HG03469 (cell line): ENCODE measurements at regions not wholly inside any gene's neighbourhood (a gene's known extent, or its start where the extent isn't known, plus 50 kb on each side); places are given as distances from the start of the nearest gene placed in this dataset.

Experiments
- ATAC-seq: cut with Tn5 transposase; IDR thresholded peaks from one replicate; pipeline ENCODE4 v1.9.1; 2021; ENCODE audit warnings: mild to moderate bottlenecking, moderate library complexity, moderate number of reproducible peaks; ENCODE audit not compliant: unreplicated experiment

GRCh38 chr5:73267766-73268435 is 94.9 kb downstream of the TMEM174 start:
- no peak for ATAC-seq

GRCh38 chr5:73266925-73267765 is 94.2 kb downstream of the TMEM174 start:
- no peak for ATAC-seq

GRCh38 chr5:73266176-73266738 is 93.3 kb downstream of the TMEM174 start:
- ATAC-seq: no peak

- ATAC-seq: no peak
Measured at GRCh38 chr5:73265641-73266040, 92.6 kb downstream of the TMEM174 start.

GRCh38 chr5:73264631-73265030 is 91.6 kb downstream of the TMEM174 start:
- no peak for ATAC-seq

GRCh38 chr5:73263001-73263710 is 90.2 kb downstream of the TMEM174 start:
- no peak for ATAC-seq

- ATAC-seq: no peak
Measured at GRCh38 chr5:73256862-73257261, 83.9 kb downstream of the TMEM174 start.

GRCh38 chr5:73256462-73256861 is 83.5 kb downstream of the TMEM174 start:
- no peak for ATAC-seq

- no peak for ATAC-seq
Measured at GRCh38 chr5:73256012-73256411, 83.0 kb downstream of the TMEM174 start.

- ATAC-seq: no peak
Measured at GRCh38 chr5:73254642-73255041, 81.6 kb downstream of the TMEM174 start.

- no peak for ATAC-seq
Measured at GRCh38 chr5:73253047-73253660, 80.2 kb downstream of the TMEM174 start.

- no peak for ATAC-seq
Measured at GRCh38 chr5:73250645-73251044, 77.7 kb downstream of the TMEM174 start.

GRCh38 chr5:73242735-73243134 is 69.7 kb downstream of the TMEM174 start:
- no peak for ATAC-seq

GRCh38 chr5:73238873-73239272 is 65.9 kb downstream of the TMEM174 start:
- no peak for ATAC-seq

- no peak for ATAC-seq
Measured at GRCh38 chr5:73236541-73237128, 63.6 kb downstream of the TMEM174 start.

GRCh38 chr5:73234204-73234555 is 61.2 kb downstream of the TMEM174 start:
- ATAC-seq: no peak

- ATAC-seq: no peak
Measured at GRCh38 chr5:73233461-73234203, 60.6 kb downstream of the TMEM174 start.

- ATAC-seq: no peak
Measured at GRCh38 chr5:73233053-73233460, 60.1 kb downstream of the TMEM174 start.

- no peak for ATAC-seq
Measured at GRCh38 chr5:73232266-73233041, 59.5 kb downstream of the TMEM174 start.
